ENCODE measurements at regions not wholly inside any gene's neighbourhood (a gene's known extent, or its start where the extent isn't known, plus 50 kb on each side); places are given as distances from the start of the nearest gene placed in this dataset.

- no peak for TF ChIP-seq CTCF (conservative IDR thresholded peaks at IDR 0.05)
- TF ChIP-seq ZFX (IDR thresholded peaks at IDR 0.05): no peak
These were observed 474.4 kb downstream of the RASEF start for GRCh38 chr9:82588301-82589180.
